SK-N-MC (cell line): ENCODE measurements at regions not wholly inside any gene's neighbourhood (a gene's known extent, or its start where the extent isn't known, plus 50 kb on each side); places are given as distances from the start of the nearest gene placed in this dataset.
"Not testable (repeated sequence)": the region's sequence is repeated elsewhere in the genome, so short reads cannot be mapped to it uniquely, and the experiment has no call there.

Source experiments
- DNase-seq: peaks from one replicate; pipeline ENCODE4 v3.0.0-alpha.2; 2011; ENCODE audit warnings: low read depth, low spot score
- H3K27ac ChIP-seq: fragments of 200-600 bp; sonication (generic); 2 replicates; pipeline ENCODE4 v1.5.1; 2016; ENCODE audit warnings: mixed run types
- H3K36me3 ChIP-seq: fragments of 200-600 bp; sonication (generic); 2 replicates; pipeline ENCODE4 v1.6.1; 2017; ENCODE audit warnings: antibody characterized with exemption, low read length, mixed read lengths; ENCODE audit not compliant: insufficient read depth
- H3K4me3 ChIP-seq: fragments of 200-600 bp; sonication (generic); 2 replicates; pipeline ENCODE4 v1.5.1; 2016
- H3K9ac ChIP-seq: fragments of 200-600 bp; sonication (generic); 2 replicates; pipeline ENCODE4 v1.8.0; 2017; ENCODE audit warnings: mixed run types, mixed read lengths; ENCODE audit not compliant: insufficient read length
- H3K9me3 ChIP-seq: fragments of 200-600 bp; sonication (generic); 2 replicates; pipeline ENCODE4 v1.6.1; 2017; ENCODE audit warnings: low read depth, mild to moderate bottlenecking, antibody characterized with exemption, low read length, moderate library complexity, mixed read lengths
- EZH2 ChIP-seq: fragments of 200-600 bp; sonication (generic); IDR thresholded peaks from one replicate; pipeline ENCODE4 v1.6.1; 2017; ENCODE audit warnings: antibody characterized with exemption
- FOXP2 ChIP-seq: optimal IDR thresholded peaks from 2 replicates; pipeline ENCODE3; 2011; ENCODE audit warnings: mild to moderate bottlenecking, moderate library complexity; ENCODE audit not compliant: insufficient read depth; ENCODE audit errors: extremely low read length, control extremely low read depth
- POLR2AphosphoS5 ChIP-seq: IDR thresholded peaks from 2 replicates; pipeline ENCODE4 v1.6.1; 2012; ENCODE audit warnings: mild to moderate bottlenecking, low read depth, low read length, borderline replicate concordance

DNA sequence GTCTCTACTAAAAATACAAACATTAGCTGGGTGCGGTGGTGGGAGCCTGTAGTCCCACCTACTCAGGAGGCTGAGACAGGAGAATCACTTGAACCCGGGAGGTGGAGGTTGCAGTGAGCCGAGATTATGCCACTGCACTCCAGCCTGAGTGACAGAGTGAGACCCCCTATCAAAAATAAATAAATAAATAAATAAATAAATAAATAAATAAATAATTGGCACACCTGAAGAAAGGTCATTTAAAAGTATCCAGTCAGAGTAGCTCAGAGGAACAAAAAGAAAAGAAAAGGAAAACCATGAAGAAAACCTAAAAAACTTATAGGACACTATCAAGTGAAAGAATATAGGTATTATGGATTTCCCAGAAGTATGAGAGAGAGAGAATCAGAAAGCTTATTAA is 330.1 kb upstream of the AR start:
- not testable (repeated sequence) for H3K4me3 ChIP-seq, H3K36me3 ChIP-seq, H3K9ac ChIP-seq, H3K27ac ChIP-seq, DNase-seq, H3K9me3 ChIP-seq

DNA sequence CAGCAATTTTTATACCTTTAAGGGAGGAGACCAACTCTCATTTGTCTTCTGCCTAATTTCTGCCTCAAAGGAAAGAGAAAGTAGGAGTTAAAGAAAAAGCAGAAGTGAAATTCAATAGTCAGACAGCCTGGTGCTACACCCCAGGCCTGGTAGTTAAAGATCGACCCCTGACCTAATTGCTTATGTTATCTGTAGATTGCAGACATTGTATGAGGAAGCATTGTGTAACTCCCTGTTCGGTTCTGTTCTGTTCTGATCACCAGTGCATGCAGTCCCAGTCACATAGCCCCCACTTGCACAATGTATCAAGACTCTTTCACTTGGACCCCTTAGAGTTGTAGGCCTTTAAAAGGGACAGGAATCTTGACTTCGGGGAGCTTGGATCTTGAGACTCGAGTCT is 335.9 kb upstream of the AR start:
- Histone ChIP-seq H3K27ac (no peak overlapping the region), H3K9ac (no peak overlapping the region), H3K9me3 (no peaks in the 10 kb centered on the region), H3K36me3 (no peaks in the 10 kb centered on the region), H3K4me3 (no peak overlapping the region)
- DNase-seq = no peak
- no peak for TF ChIP-seq POLR2AphosphoS5
- TF ChIP-seq FOXP2 = no peak
- TF ChIP-seq EZH2 = no peak

DNA sequence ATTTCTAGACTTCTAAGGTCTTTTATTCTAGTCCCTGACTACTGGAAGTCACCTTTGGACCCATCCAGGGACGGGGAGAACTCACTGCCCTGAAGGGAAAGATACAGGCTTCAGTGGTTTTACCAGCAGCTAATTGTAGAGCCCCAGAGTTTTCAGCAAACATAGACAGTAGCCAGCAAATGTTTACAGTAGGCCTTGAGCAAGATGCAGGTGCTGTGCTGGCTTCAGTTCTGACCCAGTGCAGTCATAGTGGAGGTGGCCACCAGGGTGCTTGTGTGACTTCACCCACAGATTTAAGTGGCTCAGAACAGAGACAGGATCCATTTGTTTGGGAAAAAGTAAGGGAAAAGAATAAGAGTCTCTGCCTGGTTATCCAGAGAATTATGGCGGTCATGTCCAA is 384.4 kb upstream of the AR start:
- Histone ChIP-seq H3K36me3 (no peaks in the 10 kb centered on the region), H3K9ac (no peak overlapping the region), H3K4me3 (no peak overlapping the region), H3K27ac (no peak overlapping the region), H3K9me3 (no peaks in the 10 kb centered on the region)
- no peak for DNase-seq
- TF ChIP-seq POLR2AphosphoS5 = no peak
- no peak for TF ChIP-seq FOXP2
- TF ChIP-seq EZH2 = no peak

DNA sequence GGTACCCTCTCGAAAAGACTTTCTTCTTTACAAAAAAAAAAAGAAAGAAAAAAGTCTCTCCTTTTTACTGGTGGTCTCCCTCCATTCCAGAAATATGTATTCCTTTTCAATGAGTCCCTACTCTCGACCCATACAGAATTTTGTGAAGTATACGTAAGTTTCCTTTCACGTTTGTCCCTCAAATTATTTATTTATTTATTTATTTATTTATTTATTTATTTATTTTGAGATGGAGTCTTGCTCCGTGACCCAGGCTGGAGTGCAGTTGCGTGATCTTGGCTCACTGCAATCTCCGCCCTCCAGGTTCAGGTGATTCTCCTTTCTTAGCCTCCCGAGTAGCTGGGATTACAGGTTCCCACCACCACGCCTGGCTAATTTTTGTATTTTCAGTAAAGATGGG is 429.2 kb upstream of the AR start:
- no peak for DNase-seq
- H3K27ac ChIP-seq = no peak overlapping the region
- no peak overlapping the region for H3K4me3 ChIP-seq
- no peaks in the 10 kb centered on the region for H3K9me3 ChIP-seq
- H3K9ac ChIP-seq = no peak overlapping the region
- TF ChIP-seq FOXP2 (no peak), POLR2AphosphoS5 (no peak), EZH2 (no peak)
- H3K36me3 ChIP-seq = no peaks in the 10 kb centered on the region

DNA sequence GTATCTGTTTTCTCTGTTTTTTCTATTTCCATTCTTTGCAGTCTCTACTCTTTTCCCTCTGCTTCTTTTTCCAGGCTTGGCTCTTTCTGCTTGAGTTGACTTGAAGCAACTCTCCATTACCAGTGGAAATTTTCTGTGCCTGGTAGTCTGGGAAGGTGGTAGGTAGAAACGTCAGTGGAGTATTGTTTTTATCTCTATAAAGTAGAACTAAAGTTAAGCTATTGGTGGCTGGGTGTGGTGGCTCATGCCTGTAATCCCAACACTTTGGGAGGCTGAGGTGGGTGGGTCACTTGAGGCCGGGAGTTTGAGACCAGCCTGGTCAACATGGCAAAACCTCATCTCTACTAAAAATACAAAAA is 438.1 kb upstream of the AR start:
- H3K4me3 ChIP-seq = no peak overlapping the region
- TF ChIP-seq POLR2AphosphoS5 = no peak
- TF ChIP-seq FOXP2 = no peak
- TF ChIP-seq EZH2 = no peak
- no peak for DNase-seq
- H3K36me3 ChIP-seq = no peaks in the 10 kb centered on the region
- H3K9me3 ChIP-seq = no peaks in the 10 kb centered on the region
- H3K9ac ChIP-seq = no peak overlapping the region
- no peak overlapping the region for H3K27ac ChIP-seq

DNA sequence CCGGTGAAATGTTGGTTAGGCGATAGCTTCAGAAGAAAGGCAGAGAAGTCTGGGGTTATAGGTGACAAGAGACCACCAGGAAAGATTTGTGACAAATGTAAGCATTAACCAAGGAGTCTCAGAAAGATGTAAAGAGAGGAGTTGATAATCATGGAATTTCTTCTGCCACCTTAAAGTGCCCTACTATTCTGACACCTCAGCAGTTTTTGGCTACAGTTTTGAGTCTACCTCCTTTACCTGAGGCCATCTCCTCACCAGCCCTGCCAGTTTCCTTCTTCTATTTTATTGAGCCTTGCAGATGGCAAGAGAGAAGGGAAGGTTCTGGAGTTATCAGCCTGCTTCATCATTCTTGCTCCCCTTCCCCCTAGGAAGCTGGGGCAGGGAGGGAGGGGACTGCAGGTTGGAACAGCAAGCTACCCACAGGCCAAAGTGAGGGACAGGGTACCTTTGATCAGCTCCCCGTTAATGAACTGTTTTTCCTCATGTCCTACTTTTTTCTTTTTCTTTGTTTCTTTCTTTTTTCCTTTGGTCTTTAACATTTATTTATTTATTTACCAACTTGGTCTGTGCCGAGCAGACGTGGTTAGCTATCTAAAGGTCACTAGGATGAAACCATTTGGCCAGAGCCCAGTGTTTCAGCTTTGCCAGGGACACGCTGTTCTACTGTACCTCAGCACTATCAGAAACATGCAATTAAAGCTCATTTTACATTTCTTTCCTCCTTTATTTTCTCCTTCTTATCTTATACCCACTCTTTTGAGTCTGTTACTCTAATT is 438.7 kb upstream of the AR start:
- H3K27ac ChIP-seq = no peak overlapping the region
- DNase-seq = no peak
- H3K4me3 ChIP-seq = no peak overlapping the region
- no peaks in the 10 kb centered on the region for H3K9me3 ChIP-seq
- no peak for TF ChIP-seq POLR2AphosphoS5
- no peak for TF ChIP-seq EZH2
- TF ChIP-seq FOXP2 = no peak
- H3K36me3 ChIP-seq = no peaks in the 10 kb centered on the region
- H3K9ac ChIP-seq = no peak overlapping the region

DNA sequence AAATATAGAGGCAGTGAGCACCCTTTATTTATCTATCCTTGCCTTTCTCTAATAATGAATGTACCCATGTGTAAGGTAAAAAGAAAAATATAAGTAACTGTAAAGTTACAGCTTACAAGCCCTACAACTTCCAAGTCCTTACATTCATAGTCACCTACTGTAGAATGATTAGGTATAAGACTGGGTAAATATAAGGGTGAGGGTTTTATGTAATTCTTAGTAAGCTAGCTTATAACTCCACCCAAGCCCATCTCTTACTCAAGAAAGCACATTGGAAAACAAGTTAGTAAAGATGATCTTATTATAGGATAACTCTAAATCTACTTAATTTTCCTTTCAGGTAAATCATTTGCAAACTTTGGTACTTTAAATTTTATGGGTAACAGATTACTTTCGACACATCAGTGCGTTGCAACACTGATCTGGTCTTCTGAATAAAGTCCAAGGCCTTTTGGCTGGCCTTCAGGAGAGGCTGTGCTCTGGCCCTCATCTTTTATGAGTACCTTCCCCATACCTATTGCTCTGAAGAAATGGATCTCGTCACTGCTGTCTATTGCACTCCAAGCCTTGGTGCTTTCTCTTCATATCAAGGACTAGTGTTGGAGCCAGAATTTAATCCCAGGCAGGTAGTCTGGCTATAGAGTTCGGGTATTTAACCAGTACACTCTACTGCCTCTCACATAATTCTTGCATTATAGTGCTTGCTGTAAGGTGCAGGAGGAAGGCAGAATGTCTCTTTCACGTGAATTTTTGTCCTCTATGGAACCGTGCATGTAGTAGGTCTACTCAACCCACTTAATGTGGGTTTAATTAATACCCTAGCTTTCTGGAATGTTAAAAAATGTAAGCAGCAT is 443.6 kb upstream of the AR start:
- no peak overlapping the region for H3K4me3 ChIP-seq
- no peaks in the 10 kb centered on the region for H3K36me3 ChIP-seq
- DNase-seq = no peak
- TF ChIP-seq FOXP2 (no peak), EZH2 (no peak), POLR2AphosphoS5 (no peak)
- no peaks in the 10 kb centered on the region for H3K9me3 ChIP-seq
- no peak overlapping the region for H3K9ac ChIP-seq
- no peak overlapping the region for H3K27ac ChIP-seq

DNA sequence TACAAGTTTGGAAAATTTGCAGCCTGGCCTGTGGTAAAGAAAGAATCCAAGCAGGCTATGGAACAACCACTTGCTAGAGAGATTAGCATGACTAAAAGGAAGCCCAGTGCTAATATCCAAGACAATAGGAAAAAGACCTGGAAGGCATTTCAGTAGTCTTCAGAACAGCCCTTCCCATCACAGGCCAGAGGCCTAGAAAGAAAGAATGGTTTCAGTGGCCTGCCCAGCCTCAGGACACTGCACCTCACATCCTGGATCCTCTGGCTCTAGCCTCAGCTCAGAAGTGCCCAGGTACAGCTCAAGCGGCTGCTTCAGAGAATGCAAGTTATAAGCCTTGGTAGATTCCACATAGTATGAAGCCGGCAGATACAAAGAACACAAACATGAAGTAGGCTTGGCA is 449.8 kb upstream of the AR start:
- Histone ChIP-seq H3K36me3 (no peaks in the 10 kb centered on the region), H3K9ac (no peak overlapping the region), H3K27ac (no peak overlapping the region), H3K4me3 (no peak overlapping the region), H3K9me3 (no peaks in the 10 kb centered on the region)
- TF ChIP-seq POLR2AphosphoS5 = no peak
- TF ChIP-seq FOXP2 = no peak
- no peak for TF ChIP-seq EZH2
- no peak for DNase-seq
